Astrocyte of the cerebellum (primary cell): ENCODE measurements at regions not wholly inside any gene's neighbourhood (a gene's known extent, or its start where the extent isn't known, plus 50 kb on each side); places are given as distances from the start of the nearest gene placed in this dataset.

Experiments used
- DNase-seq: peaks from one replicate; pipeline ENCODE4 v3.0.0-alpha.2; 2011; ENCODE audit warnings: low read depth
- H3K4me3 ChIP-seq: 2 replicates; pipeline ENCODE4 v1.5.1; 2011; ENCODE audit warnings: mild to moderate bottlenecking, low read depth, low read length, moderate library complexity
- CTCF ChIP-seq: IDR thresholded peaks from 2 replicates; pipeline ENCODE4 v1.5.1; 2012; ENCODE audit warnings: low read length, low read depth, moderate library complexity, mild to moderate bottlenecking; ENCODE audit errors: missing control alignments
- in situ Hi-C: cut with HindIII; loops from 2 replicates; pipeline ENCODE4 v1.10.0; 2017; ENCODE audit warnings: low sequenced_read_pairs

GRCh38 chr2:105563000-105563719, 164.3 kb upstream of the FHL2 start:
- in situ Hi-C loops: no loop called here
- no peak for TF ChIP-seq CTCF
- DNase-seq: no peak
- no peak overlapping the region for H3K4me3 ChIP-seq

GRCh38 chr2:105561401-105561800, 162.6 kb upstream of the FHL2 start:
- no peak for DNase-seq
- H3K4me3 ChIP-seq: no peak overlapping the region
- in situ Hi-C loops: no loop called here
- TF ChIP-seq CTCF: no peak

- in situ Hi-C loops: no loop called here
- no peak for DNase-seq
- no peak overlapping the region for H3K4me3 ChIP-seq
- no peak for TF ChIP-seq CTCF
Observed at GRCh38 chr2:105560157-105560556, 161.3 kb upstream of the FHL2 start.

GRCh38 chr2:105557021-105557920, 158.4 kb upstream of the FHL2 start:
- in situ Hi-C loops: no loop called here
- no peak for DNase-seq
- no peak overlapping the region for H3K4me3 ChIP-seq
- TF ChIP-seq CTCF: no peak

GRCh38 chr2:105556366-105556765, 157.5 kb upstream of the FHL2 start:
- TF ChIP-seq CTCF: no peak
- H3K4me3 ChIP-seq: no peak overlapping the region
- in situ Hi-C loops: no loop called here
- no peak for DNase-seq

GRCh38 chr2:105554235-105554634, 155.4 kb upstream of the FHL2 start:
- H3K4me3 ChIP-seq: no peak overlapping the region
- TF ChIP-seq CTCF: no peak
- in situ Hi-C loops: no loop called here
- DNase-seq: no peak
